H9 (cell line): ENCODE measurements at regions not wholly inside any gene's neighbourhood (a gene's known extent, or its start where the extent isn't known, plus 50 kb on each side); places are given as distances from the start of the nearest gene placed in this dataset.

Experiments
- DNase-seq: peaks from one replicate; pipeline ENCODE4 v3.0.0-alpha.2; 2017
- H2AFZ ChIP-seq: one replicate; pipeline ENCODE4 v1.6.1; 2013; ENCODE audit warnings: mild to moderate bottlenecking, low read length, control low read depth, moderate library complexity
- H2AK5ac ChIP-seq: 2 replicates; pipeline ENCODE4 v1.6.1; 2013; ENCODE audit warnings: low read length, control low read depth, mixed read lengths; ENCODE audit not compliant: insufficient read length
- H2BK120ac ChIP-seq: one replicate; pipeline ENCODE4 v1.6.1; 2013; ENCODE audit warnings: low read depth, mild to moderate bottlenecking, low read length, control low read depth, inconsistent platforms; ENCODE audit not compliant: poor library complexity, severe bottlenecking
- H2BK12ac ChIP-seq: 2 replicates; pipeline ENCODE4 v1.6.1; 2013; ENCODE audit warnings: low read length, control low read depth, mixed read lengths, low read depth; ENCODE audit not compliant: insufficient read length
- H2BK15ac ChIP-seq: 2 replicates; pipeline ENCODE4 v1.6.1; 2013; ENCODE audit warnings: low read depth, low read length, control low read depth
- H2BK20ac ChIP-seq: one replicate; pipeline ENCODE4 v1.6.1; 2013; ENCODE audit warnings: low read depth, mild to moderate bottlenecking, low read length, control low read depth, inconsistent platforms; ENCODE audit not compliant: poor library complexity, severe bottlenecking
- H2BK5ac ChIP-seq: 2 replicates; pipeline ENCODE4 v1.6.1; 2013; ENCODE audit warnings: low read length, control low read depth, mixed read lengths; ENCODE audit not compliant: insufficient read length
- H3K14ac ChIP-seq: 2 replicates; pipeline ENCODE4 v1.6.1; 2013; ENCODE audit warnings: low read length, control low read depth; ENCODE audit not compliant: insufficient read depth
- H3K18ac ChIP-seq: 2 replicates; pipeline ENCODE4 v1.6.1; 2013; ENCODE audit warnings: low read depth, mild to moderate bottlenecking, mixed read lengths, low read length, control low read depth; ENCODE audit not compliant: insufficient read length
- H3K23ac ChIP-seq: 2 replicates; pipeline ENCODE4 v1.6.1; 2013; ENCODE audit warnings: low read length, control low read depth, mixed read lengths, low read depth; ENCODE audit not compliant: insufficient read length
- H3K23me2 ChIP-seq: 2 replicates; pipeline ENCODE4 v1.6.1; 2013; ENCODE audit warnings: low read depth, mild to moderate bottlenecking, mixed read lengths, low read length, control low read depth; ENCODE audit not compliant: insufficient read length, poor library complexity, severe bottlenecking
- H3K27ac ChIP-seq: 2 replicates; pipeline ENCODE4 v1.5.1; 2013; ENCODE audit warnings: low read length, control low read depth, mixed read lengths, low read depth; ENCODE audit not compliant: insufficient read length
- H3K27me3 ChIP-seq: 2 replicates; pipeline ENCODE4 v1.6.1; 2013; ENCODE audit warnings: low read length, control low read depth, inconsistent platforms; ENCODE audit not compliant: insufficient read depth
- H3K4ac ChIP-seq: 2 replicates; pipeline ENCODE4 v1.6.1; 2013; ENCODE audit warnings: low read depth, mild to moderate bottlenecking, control low read depth, inconsistent platforms, low read length, moderate library complexity
- H3K4me1 ChIP-seq: 2 replicates; pipeline ENCODE4 v1.6.1; 2013; ENCODE audit warnings: low read length, control low read depth, inconsistent platforms; ENCODE audit not compliant: insufficient read depth
- H3K4me2 ChIP-seq: 2 replicates; pipeline ENCODE4 v1.6.1; 2013; ENCODE audit warnings: low read length, control low read depth, mixed read lengths; ENCODE audit not compliant: insufficient read length, insufficient read depth
- H3K56ac ChIP-seq: 2 replicates; pipeline ENCODE4 v1.6.1; 2013; ENCODE audit warnings: low read depth, mild to moderate bottlenecking, mixed read lengths, low read length, control low read depth; ENCODE audit not compliant: insufficient read length
- H3K79me1 ChIP-seq: 2 replicates; pipeline ENCODE4 v1.6.1; 2013; ENCODE audit warnings: low read depth, mild to moderate bottlenecking, moderate library complexity, low read length, control low read depth, inconsistent platforms; ENCODE audit not compliant: insufficient read depth, poor library complexity, severe bottlenecking
- H3K79me2 ChIP-seq: 2 replicates; pipeline ENCODE4 v1.6.1; 2013; ENCODE audit warnings: low read length, control low read depth, inconsistent platforms; ENCODE audit not compliant: insufficient read depth
- H3K9ac ChIP-seq: 2 replicates; pipeline ENCODE4 v1.6.1; 2013; ENCODE audit warnings: low read length, control low read depth, mixed read lengths; ENCODE audit not compliant: insufficient read length; ENCODE audit errors: extremely low read depth
- H3K9me3 ChIP-seq: one replicate; pipeline ENCODE4 v1.6.1; 2013; ENCODE audit warnings: low read depth, low read length, inconsistent platforms; ENCODE audit not compliant: control insufficient read depth
- H3T11ph ChIP-seq: one replicate; pipeline ENCODE4 v1.6.1; 2013; ENCODE audit warnings: mild to moderate bottlenecking, low read length, control low read depth, inconsistent platforms
- H4K20me1 ChIP-seq: one replicate; pipeline ENCODE4 v1.6.1; 2013; ENCODE audit not compliant: control insufficient read depth, insufficient read length, insufficient read depth
- H4K5ac ChIP-seq: 2 replicates; pipeline ENCODE4 v1.6.1; 2013; ENCODE audit warnings: low read depth, mild to moderate bottlenecking, mixed read lengths, low read length, control low read depth; ENCODE audit not compliant: insufficient read length
- H4K8ac ChIP-seq: replicated peaks from 2 replicates; pipeline ENCODE4 v1.6.1; 2013; ENCODE audit warnings: low read length, control low read depth, mixed read lengths, low read depth; ENCODE audit not compliant: insufficient read length
- H4K91ac ChIP-seq: 2 replicates; pipeline ENCODE4 v1.6.1; 2013; ENCODE audit warnings: low read depth, mild to moderate bottlenecking, moderate library complexity, mixed read lengths, low read length, control low read depth; ENCODE audit not compliant: insufficient read length
- H3K27ac Mint-ChIP-seq, 3 experiments: 2 replicates in 2 of 3; 3 replicates in 1 of 3; pipeline ENCODE4 v1.8.0; 2020 to 2021; ENCODE audit warnings: mixed read lengths in 3 of 3, mild to moderate bottlenecking in 1 of 3, moderate library complexity in 1 of 3
- H3K27me3 Mint-ChIP-seq: 2 replicates; pipeline ENCODE4 v1.8.0; 2021; ENCODE audit warnings: low read depth, mild to moderate bottlenecking, moderate library complexity, mixed read lengths
- H3K36me3 Mint-ChIP-seq, 3 experiments: 2 replicates in 2 of 3; 3 replicates in 1 of 3; pipeline ENCODE4 v1.8.0; 2020 to 2021; ENCODE audit warnings: low read depth in 3 of 3, mixed read lengths in 3 of 3; ENCODE audit not compliant: insufficient read depth in 1 of 3
- H3K4me1 Mint-ChIP-seq, 2 experiments: 2 replicates each; pipeline ENCODE4 v1.8.0; 2020; ENCODE audit warnings: mixed read lengths in 2 of 2
- H3K4me3 Mint-ChIP-seq, 2 experiments: 2 replicates in 1 of 2; 3 replicates in 1 of 2; pipeline ENCODE4 v1.8.0; 2020 to 2021; ENCODE audit warnings: mild to moderate bottlenecking in 2 of 2, mixed read lengths in 2 of 2, moderate library complexity in 1 of 2
- H3K9me3 Mint-ChIP-seq, 2 experiments: 2 replicates in 1 of 2; 3 replicates in 1 of 2; pipeline ENCODE4 v1.8.0; 2020; ENCODE audit warnings: mild to moderate bottlenecking in 2 of 2, mixed read lengths in 2 of 2, moderate library complexity in 1 of 2
- CTCF ChIP-seq: fragments of 200-600 bp; sonication (generic); conservative IDR thresholded peaks from 3 replicates; pipeline ENCODE4 v1.8.0; 2021; ENCODE audit warnings: antibody characterized with exemption, mild to moderate bottlenecking
- WGBS: extraction: QIAGEN DNeasy Blood & Tissue Kit; methylation state at CpG from one replicate; pipeline ENCODE4 v1.1.7; 2013; ENCODE audit warnings: missing lambda C conversion rate, low lambda C conversion rate, mixed read lengths; ENCODE audit not compliant: insufficient read length; ENCODE audit errors: extremely low coverage; 5-methylcytosine and 5-hydroxymethylcytosine counted together

DNA sequence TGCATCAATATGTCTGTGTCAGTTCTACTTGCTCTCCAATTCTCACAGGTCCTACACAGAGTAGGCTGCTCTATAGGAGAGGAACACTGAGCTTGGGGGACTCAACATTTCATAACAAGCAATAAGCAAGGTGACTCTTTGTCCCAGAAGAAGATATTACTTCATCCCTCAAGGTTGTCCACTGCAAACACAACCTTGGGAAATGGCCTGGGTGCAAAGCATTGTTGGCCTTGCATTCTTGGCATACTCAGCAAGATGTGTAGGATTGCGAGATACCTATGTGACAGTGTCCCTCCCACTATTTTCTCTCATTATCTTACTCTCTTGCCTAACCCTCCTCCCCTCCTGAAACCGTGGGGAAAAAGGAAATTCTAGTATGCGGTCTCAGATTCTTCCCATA is 169.8 kb upstream of the FREM1 start:
- Histone ChIP-seq H3K79me1 (no peaks in the 10 kb centered on the region), H3K4ac (no peak overlapping the region), H3K9me3 (no peaks in the 10 kb centered on the region), H4K5ac (no peak overlapping the region), H2AK5ac (no peak overlapping the region), H2BK15ac (no peak overlapping the region), H3K23me2 (no peaks in the 10 kb centered on the region), H2AFZ (no peak overlapping the region), H3K79me2 (no peaks in the 10 kb centered on the region), H3K4me1 (no peaks in the 10 kb centered on the region), H2BK12ac (no peak overlapping the region), H3K27me3 (no peaks in the 10 kb centered on the region), H2BK5ac (no peak overlapping the region), H4K20me1 (no peaks in the 10 kb centered on the region), H3K18ac (no peak overlapping the region), H3K56ac (no peak overlapping the region), H3K23ac (no peak overlapping the region), H3K27ac (no peak overlapping the region), H4K91ac (no peak overlapping the region), H3T11ph (no peak overlapping the region), H4K8ac (no peak overlapping the region), H3K14ac (no peak overlapping the region), H2BK20ac (no peak overlapping the region), H2BK120ac (no peak overlapping the region), H3K9ac (no peak overlapping the region), H3K4me2 (no peak overlapping the region)
- Mint-ChIP-seq H3K36me3 (no peaks in the 10 kb centered on the region), H3K9me3 (peaks cover 0 to 2% of the 10 kb centered on the region in 2 experiments; a peak in 2 of 5 replicates), H3K27ac (peak overlapping the region in 1 of 3 experiments; percentile 34; a peak in 1 of 7 replicates), H3K4me1 (peaks cover 0 to 4% of the 10 kb centered on the region in 2 experiments; a peak in 2 of 4 replicates), H3K4me3 (no peak overlapping the region), H3K27me3 (no peaks in the 10 kb centered on the region; the same call in none of the 2 replicates)
- WGBS = no CpG with 5 or more reads among the region's 3 CpGs
- DNase-seq = no peak
- TF ChIP-seq CTCF = no peak
